Astrocyte of the spinal cord (primary cell): ENCODE measurements at regions not wholly inside any gene's neighbourhood (a gene's known extent, or its start where the extent isn't known, plus 50 kb on each side); places are given as distances from the start of the nearest gene placed in this dataset.

Experiments used
- DNase-seq: peaks from one replicate; pipeline ENCODE4 v3.0.0; 2011; ENCODE audit warnings: low read depth, low spot score
- H3K4me3 ChIP-seq: 2 replicates; pipeline ENCODE4 v1.5.1; 2011; ENCODE audit warnings: low read depth, mild to moderate bottlenecking, low read length, moderate library complexity
- in situ Hi-C: cut with HindIII; loops from 2 replicates; pipeline ENCODE4 v1.10.0; 2017; ENCODE audit warnings: low sequenced_read_pairs
- TF ChIP-seq, protein P1 (sequence below): IDR thresholded peaks from 2 replicates; pipeline ENCODE4 v1.5.1; 2012; ENCODE audit warnings: low read depth, mild to moderate bottlenecking, low read length, inconsistent platforms

DNA sequence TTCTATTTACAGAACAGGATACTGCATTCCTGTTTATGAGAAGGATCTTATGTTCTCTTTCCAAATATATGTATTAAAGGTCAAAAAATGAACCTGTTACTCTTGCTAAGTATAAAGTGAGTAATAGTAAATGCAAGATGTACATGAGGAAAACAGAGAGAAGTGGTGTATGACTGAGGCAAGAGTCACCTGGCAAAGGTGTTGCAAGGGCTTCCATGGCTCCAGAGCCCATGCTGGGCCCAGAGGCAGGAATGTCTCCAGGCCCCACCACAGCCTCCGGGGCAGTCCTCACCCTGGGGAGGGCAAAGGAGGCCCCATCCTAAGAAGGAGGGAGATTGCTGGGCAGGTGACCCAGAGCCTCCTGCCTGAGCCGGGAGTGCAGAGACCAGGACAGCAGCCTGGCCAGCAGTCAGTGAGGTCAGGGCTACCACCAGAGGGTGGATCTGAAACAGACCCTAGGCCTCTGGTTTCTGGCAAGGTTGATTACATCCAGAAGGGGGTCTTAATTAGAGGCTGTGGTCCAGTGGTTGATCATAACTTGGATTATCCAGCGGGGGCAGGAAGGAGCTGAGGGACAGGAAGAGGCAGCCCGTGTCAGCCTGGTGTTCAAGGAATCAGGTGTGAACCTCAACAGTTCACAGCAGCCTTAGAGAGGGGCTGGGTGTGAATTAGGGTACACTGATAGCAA is 57.3 kb upstream of the CPLX2 start:
- in situ Hi-C loops, result no loop called here
- H3K4me3 ChIP-seq, result no peak overlapping the region
- no peak for DNase-seq
- TF ChIP-seq, protein P1, sequence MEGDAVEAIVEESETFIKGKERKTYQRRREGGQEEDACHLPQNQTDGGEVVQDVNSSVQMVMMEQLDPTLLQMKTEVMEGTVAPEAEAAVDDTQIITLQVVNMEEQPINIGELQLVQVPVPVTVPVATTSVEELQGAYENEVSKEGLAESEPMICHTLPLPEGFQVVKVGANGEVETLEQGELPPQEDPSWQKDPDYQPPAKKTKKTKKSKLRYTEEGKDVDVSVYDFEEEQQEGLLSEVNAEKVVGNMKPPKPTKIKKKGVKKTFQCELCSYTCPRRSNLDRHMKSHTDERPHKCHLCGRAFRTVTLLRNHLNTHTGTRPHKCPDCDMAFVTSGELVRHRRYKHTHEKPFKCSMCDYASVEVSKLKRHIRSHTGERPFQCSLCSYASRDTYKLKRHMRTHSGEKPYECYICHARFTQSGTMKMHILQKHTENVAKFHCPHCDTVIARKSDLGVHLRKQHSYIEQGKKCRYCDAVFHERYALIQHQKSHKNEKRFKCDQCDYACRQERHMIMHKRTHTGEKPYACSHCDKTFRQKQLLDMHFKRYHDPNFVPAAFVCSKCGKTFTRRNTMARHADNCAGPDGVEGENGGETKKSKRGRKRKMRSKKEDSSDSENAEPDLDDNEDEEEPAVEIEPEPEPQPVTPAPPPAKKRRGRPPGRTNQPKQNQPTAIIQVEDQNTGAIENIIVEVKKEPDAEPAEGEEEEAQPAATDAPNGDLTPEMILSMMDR, result no peak

DNA sequence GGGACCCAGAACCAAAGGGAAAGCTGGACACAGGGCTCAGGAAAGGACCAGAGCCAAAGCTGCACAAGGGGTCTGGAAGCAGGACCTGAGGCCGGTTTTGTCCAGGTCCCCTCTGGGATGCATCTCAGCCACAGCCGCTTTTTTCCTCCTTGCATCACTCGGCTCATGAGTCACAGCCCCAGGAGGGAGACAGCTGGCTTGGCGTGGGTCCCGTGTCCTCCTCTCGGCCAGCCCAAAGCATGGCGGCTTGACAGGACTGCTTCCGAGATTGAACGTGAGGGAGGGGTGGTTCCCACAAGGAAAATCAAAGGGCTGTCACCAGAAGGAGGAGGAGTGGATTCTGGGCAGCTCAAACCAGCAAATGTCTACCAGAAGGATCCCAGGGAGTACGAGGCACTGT is 56.7 kb upstream of the CPLX2 start:
- in situ Hi-C loops, result no loop called here
- H3K4me3 ChIP-seq, result no peak overlapping the region
- DNase-seq, result peak; percentile 63
- TF ChIP-seq, protein P1, result no peak

DNA sequence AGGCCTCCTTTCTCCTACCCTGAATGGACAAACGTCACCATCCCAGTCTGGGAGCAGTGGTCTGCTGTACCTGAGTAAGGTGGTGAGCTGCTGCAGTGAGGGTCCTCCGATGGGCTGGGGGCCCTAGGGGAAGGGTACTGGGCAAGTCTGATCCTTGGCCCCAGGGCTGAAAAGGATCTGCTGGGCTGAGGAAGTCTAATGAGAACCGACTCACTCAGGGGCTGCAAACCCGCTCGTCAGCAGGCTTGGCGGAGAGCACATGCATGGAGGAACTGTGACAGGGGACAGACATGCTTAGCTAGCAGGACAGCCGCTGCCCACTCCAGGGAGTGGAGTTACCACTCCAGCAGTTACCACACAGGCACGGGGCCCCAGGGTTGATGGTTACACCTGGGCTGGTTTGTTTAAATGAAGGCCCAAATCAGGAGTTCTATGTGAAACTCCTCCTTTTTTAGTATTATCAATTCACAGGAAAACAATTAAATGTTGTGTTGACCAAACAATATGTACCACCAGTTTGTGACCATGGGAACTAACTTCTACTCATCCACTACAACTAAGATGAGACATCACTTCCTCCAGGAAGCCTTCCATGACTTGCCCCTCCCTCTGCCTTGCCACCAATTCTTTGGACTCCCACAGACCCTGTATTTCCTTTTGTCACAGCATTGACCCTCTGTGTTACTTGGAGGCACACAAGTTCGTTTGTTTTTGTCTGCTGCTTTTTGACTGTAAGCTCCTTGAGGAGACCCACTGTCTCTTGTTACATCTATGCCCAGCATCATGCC is 56.1 kb upstream of the CPLX2 start:
- H3K4me3 ChIP-seq, result no peak overlapping the region
- TF ChIP-seq, protein P1, result no peak
- DNase-seq, result no peak
- in situ Hi-C loops, result no loop called here

- DNase-seq, result no peak
- TF ChIP-seq, protein P1, result no peak
- H3K4me3 ChIP-seq, result no peak overlapping the region
- in situ Hi-C loops, result no loop called here
Measured at GRCh38 chr5:175816348-175816747, 55.0 kb upstream of the CPLX2 start.

GRCh38 chr5:175819090-175819425 is 52.3 kb upstream of the CPLX2 start:
- H3K4me3 ChIP-seq, result no peak overlapping the region
- in situ Hi-C loops, result no loop called here
- TF ChIP-seq, protein P1, result no peak
- DNase-seq, result no peak

DNA sequence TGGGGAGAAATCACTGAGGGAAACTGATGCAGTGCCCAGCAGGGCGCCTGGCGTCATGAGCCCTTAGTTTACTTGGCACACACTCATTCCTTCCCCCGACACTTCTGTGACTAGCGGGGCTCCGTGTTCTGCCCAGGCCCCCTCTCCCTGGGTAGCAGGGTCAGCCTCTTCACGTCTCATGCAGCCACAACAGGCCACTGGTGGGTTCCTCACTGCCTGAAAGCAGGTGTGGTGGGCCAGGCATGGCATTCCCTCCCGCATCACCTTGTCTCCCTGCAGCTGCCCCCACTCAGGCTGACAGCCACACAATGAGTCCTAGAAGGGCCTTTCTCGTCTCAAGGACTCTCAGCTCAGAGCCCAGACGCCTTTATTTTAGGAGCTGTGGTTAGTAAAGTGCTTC is 51.1 kb upstream of the CPLX2 start:
- DNase-seq, result no peak
- TF ChIP-seq, protein P1, result no peak
- in situ Hi-C loops, result no loop called here
- H3K4me3 ChIP-seq, result no peak overlapping the region
